KMS-11 (cell line): ENCODE measurements at regions not wholly inside any gene's neighbourhood (a gene's known extent, or its start where the extent isn't known, plus 50 kb on each side); places are given as distances from the start of the nearest gene placed in this dataset.

ENCODE experiments used
- H2AFZ ChIP-seq: fragments of 200-600 bp; sonication (generic); 2 replicates; pipeline ENCODE4 v1.6.1; 2016; ENCODE audit warnings: antibody characterized with exemption, mixed run types, low read depth
- H3K27ac ChIP-seq: fragments of 200-600 bp; sonication (generic); 2 replicates; pipeline ENCODE4 v1.6.1; 2016; ENCODE audit warnings: mild to moderate bottlenecking, mixed run types
- H3K27me3 ChIP-seq: fragments of 200-600 bp; sonication (generic); 2 replicates; pipeline ENCODE4 v1.6.1; 2017; ENCODE audit warnings: mild to moderate bottlenecking, low read depth, mixed run types, moderate library complexity; ENCODE audit not compliant: insufficient read depth
- H3K36me3 ChIP-seq: fragments of 200-600 bp; sonication (generic); 2 replicates; pipeline ENCODE4 v1.6.1; 2017; ENCODE audit warnings: mild to moderate bottlenecking, mixed run types; ENCODE audit not compliant: insufficient read depth
- H3K4me1 ChIP-seq: fragments of 200-600 bp; sonication (generic); 2 replicates; pipeline ENCODE4 v1.6.1; 2016; ENCODE audit warnings: mild to moderate bottlenecking, low read depth, mixed run types; ENCODE audit not compliant: poor library complexity, severe bottlenecking
- H3K4me2 ChIP-seq: fragments of 200-600 bp; sonication (generic); 2 replicates; pipeline ENCODE4 v1.7.0; 2016; ENCODE audit warnings: mild to moderate bottlenecking, mixed run types
- H3K4me3 ChIP-seq: fragments of 200-600 bp; sonication (generic); IDR thresholded peaks from 2 replicates; pipeline ENCODE4 v1.6.1; 2017; ENCODE audit warnings: low read depth, low read length, mixed read lengths; ENCODE audit not compliant: insufficient read depth
- H3K79me2 ChIP-seq: fragments of 200-600 bp; sonication (generic); 2 replicates; pipeline ENCODE4 v1.6.1; 2016; ENCODE audit warnings: low read depth, mixed run types; ENCODE audit not compliant: insufficient read depth
- H3K9ac ChIP-seq: fragments of 200-600 bp; sonication (generic); 2 replicates; pipeline ENCODE4 v1.6.1; 2016; ENCODE audit warnings: mild to moderate bottlenecking, mixed run types
- H4K20me1 ChIP-seq: fragments of 200-600 bp; sonication (generic); 2 replicates; pipeline ENCODE4 v1.6.1; 2016; ENCODE audit warnings: mild to moderate bottlenecking, mixed run types; ENCODE audit not compliant: insufficient read depth
- TF ChIP-seq, protein P1 (sequence below): fragments of 200-600 bp; sonication (generic); conservative IDR thresholded peaks from 2 replicates; pipeline ENCODE4 v1.6.1; 2017; ENCODE audit warnings: low read depth, mild to moderate bottlenecking, antibody characterized with exemption, low read length, moderate library complexity, mixed read lengths

DNA sequence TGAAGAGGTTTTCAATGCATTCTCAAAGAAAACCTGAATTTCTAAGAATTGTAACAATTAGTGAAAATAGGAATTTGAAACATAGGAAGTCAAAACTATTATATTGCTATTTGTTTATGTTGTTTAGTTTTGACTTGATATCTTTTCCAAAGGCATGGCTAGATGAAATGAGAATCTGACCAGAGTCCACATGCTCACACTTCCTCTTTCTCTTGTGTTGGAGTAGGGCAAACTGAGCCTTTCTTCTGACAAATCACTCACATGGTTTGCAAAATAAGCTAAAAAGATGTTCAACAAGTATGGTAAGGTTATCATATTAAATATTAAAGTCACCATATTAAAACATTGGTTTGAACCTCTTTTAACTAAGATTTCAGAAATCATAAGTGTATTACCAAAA lies 512.6 kb downstream of the ISL1 start:
- Histone ChIP-seq H4K20me1 (no peaks in the 10 kb centered on the region), H3K79me2 (no peaks in the 10 kb centered on the region), H3K27ac (no peak overlapping the region), H3K27me3 (no peaks in the 10 kb centered on the region), H2AFZ (no peak overlapping the region), H3K4me2 (no peak overlapping the region), H3K4me3 (no peak overlapping the region), H3K4me1 (no peaks in the 10 kb centered on the region), H3K9ac (no peak overlapping the region), H3K36me3 (no peaks in the 10 kb centered on the region)
- TF ChIP-seq, protein P1, sequence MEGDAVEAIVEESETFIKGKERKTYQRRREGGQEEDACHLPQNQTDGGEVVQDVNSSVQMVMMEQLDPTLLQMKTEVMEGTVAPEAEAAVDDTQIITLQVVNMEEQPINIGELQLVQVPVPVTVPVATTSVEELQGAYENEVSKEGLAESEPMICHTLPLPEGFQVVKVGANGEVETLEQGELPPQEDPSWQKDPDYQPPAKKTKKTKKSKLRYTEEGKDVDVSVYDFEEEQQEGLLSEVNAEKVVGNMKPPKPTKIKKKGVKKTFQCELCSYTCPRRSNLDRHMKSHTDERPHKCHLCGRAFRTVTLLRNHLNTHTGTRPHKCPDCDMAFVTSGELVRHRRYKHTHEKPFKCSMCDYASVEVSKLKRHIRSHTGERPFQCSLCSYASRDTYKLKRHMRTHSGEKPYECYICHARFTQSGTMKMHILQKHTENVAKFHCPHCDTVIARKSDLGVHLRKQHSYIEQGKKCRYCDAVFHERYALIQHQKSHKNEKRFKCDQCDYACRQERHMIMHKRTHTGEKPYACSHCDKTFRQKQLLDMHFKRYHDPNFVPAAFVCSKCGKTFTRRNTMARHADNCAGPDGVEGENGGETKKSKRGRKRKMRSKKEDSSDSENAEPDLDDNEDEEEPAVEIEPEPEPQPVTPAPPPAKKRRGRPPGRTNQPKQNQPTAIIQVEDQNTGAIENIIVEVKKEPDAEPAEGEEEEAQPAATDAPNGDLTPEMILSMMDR: no peak

DNA sequence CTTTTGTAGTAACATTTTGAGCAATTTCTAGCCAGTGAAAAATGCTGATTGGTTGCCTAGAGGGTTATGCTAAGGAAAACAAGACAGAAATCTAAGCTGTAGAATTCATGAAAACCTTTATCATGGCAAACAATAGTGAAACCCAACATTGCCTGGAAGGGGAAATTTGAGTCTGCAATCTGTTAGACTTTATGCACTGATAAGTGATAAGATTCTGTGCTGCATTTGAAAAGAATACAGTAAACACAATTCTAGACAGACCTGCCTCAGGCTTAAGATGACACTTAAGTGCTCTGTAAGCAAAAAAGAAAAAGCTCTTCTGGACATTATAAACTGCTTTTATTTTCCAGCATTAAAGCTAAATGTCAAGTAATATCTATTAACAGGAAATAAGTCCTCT lies 519.3 kb downstream of the ISL1 start:
- Histone ChIP-seq H3K27me3 (no peaks in the 10 kb centered on the region), H3K27ac (no peak overlapping the region), H3K4me3 (no peak overlapping the region), H3K79me2 (no peaks in the 10 kb centered on the region), H2AFZ (no peak overlapping the region), H4K20me1 (no peaks in the 10 kb centered on the region), H3K4me1 (no peaks in the 10 kb centered on the region), H3K4me2 (no peak overlapping the region), H3K9ac (no peak overlapping the region), H3K36me3 (no peaks in the 10 kb centered on the region)
- TF ChIP-seq, protein P1: no peak

DNA sequence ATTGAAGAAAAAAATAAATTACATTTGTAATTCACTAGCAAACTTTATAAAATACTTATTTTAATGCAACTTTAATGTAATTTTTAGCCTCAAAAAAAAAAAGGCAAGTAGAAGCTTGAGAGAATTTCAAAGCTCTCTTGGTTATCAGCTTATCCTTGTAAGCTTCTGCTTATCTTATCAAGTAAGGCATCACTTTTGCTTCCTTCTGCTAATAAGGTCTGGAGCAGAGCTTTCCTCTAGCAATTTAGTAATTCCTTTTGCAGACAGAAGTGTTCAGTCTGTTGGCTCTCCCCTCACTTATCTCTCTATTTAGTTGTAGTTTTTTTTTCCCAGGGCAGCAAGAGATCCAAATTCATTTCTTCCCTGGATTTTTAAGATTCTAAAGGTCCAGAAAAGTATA lies 525.0 kb downstream of the ISL1 start:
- H3K36me3 ChIP-seq: no peaks in the 10 kb centered on the region
- no peaks in the 10 kb centered on the region for H3K79me2 ChIP-seq
- H4K20me1 ChIP-seq: no peaks in the 10 kb centered on the region
- H3K4me2 ChIP-seq: no peak overlapping the region
- no peak overlapping the region for H3K4me3 ChIP-seq
- no peak overlapping the region for H2AFZ ChIP-seq
- no peak overlapping the region for H3K9ac ChIP-seq
- TF ChIP-seq, protein P1: no peak
- H3K27me3 ChIP-seq: no peaks in the 10 kb centered on the region
- H3K4me1 ChIP-seq: no peaks in the 10 kb centered on the region
- no peak overlapping the region for H3K27ac ChIP-seq

DNA sequence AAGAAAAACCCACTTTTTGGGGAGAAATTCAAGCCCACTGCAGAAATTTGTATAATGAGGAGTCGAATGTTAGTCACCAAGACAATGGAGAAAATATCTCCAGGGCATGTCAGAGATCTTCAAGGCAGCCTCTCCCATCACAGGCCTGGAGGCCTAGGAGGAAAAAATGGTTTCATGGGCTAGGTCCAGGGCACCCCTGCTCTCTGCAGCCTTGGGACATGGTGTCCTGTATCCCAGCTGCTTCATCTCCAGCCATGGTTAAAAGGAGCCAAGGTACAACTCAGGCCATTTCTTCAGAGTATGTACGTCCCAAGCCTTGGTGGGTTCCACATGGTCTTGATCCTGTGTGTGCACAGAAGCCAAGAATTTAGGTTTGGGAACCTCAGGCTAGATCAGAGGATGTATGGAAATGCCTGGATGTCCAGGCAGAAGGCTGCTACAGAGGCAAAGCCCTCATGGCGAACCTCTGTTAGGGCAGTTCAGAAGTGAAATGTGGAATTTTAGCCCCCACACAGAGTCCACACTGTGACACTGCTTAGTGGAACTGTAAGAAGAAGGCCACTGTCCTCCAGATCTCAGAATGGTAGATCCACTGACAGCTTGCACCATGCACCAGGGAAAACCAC lies 561.4 kb downstream of the ISL1 start:
- Histone ChIP-seq H3K4me3 (no peak overlapping the region), H2AFZ (no peak overlapping the region), H4K20me1 (no peaks in the 10 kb centered on the region), H3K36me3 (no peaks in the 10 kb centered on the region), H3K4me2 (no peak overlapping the region), H3K27ac (no peak overlapping the region), H3K79me2 (no peaks in the 10 kb centered on the region), H3K4me1 (no peaks in the 10 kb centered on the region), H3K27me3 (no peaks in the 10 kb centered on the region), H3K9ac (no peak overlapping the region)
- TF ChIP-seq, protein P1: no peak
